Prostate gland (tissue), 2 donors: ENCODE measurements at regions not wholly inside any gene's neighbourhood (a gene's known extent, or its start where the extent isn't known, plus 50 kb on each side); places are given as distances from the start of the nearest gene placed in this dataset.

Experiments
- DNase-seq: peaks from one replicate; pipeline ENCODE4 v3.0.0-alpha.2; 2019; ENCODE audit warnings: low spot score
- H3K27ac ChIP-seq, 2 donors: fragments of 200-600 bp; sonication (generic); 2 replicates each; pipeline ENCODE4 v1.5.1; 2017 to 2019
- H3K27me3 ChIP-seq: fragments of 200-600 bp; sonication (generic); replicated peaks from 2 replicates; pipeline ENCODE4 v1.5.1; 2019; ENCODE audit not compliant: insufficient read depth
- H3K36me3 ChIP-seq, 2 donors: fragments of 200-600 bp; sonication (generic); 1 replicate in 1 of 2; 2 replicates in 1 of 2; pipeline versions ENCODE4 v1.5.1 to v1.8.1; 2017 to 2019
- H3K4me1 ChIP-seq: fragments of 200-600 bp; sonication (generic); replicated peaks from 2 replicates; pipeline ENCODE4 v1.5.1; 2019
- H3K4me3 ChIP-seq, 2 donors: fragments of 200-600 bp; sonication (generic); 2 replicates each; pipeline ENCODE4 v1.5.1; 2017 to 2019
- H3K9me3 ChIP-seq: fragments of 200-600 bp; sonication (generic); 2 replicates; pipeline ENCODE4 v1.5.1; 2017
- CTCF ChIP-seq, 4 experiments: fragments of 200-600 bp in 2 of 4; fragments of 450-650 bp in 2 of 4; sonication (generic) in 2 of 4; IDR thresholded peaks; 1 replicate in 3 of 4; 2 replicates in 1 of 4; pipeline ENCODE4 v1.5.1; 2016 to 2019; ENCODE audit warnings: antibody characterized with exemption in 4 of 4, mild to moderate bottlenecking in 2 of 4, moderate library complexity in 2 of 4
- POLR2A ChIP-seq: fragments of 450-650 bp; IDR thresholded peaks from one replicate; pipeline ENCODE4 v1.6.1; 2016; ENCODE audit warnings: antibody characterized with exemption, mild to moderate bottlenecking
- POLR2AphosphoS5 ChIP-seq: sonication (generic); formaldehyde crosslinking; IDR thresholded peaks from one replicate; pipeline ENCODE4 v1.6.1; 2017; ENCODE audit warnings: antibody characterized with exemption
- WGBS: methylation state at CpG from one replicate; pipeline ENCODE4 v1.1.5; 2018; 5-methylcytosine and 5-hydroxymethylcytosine counted together
- intact Hi-C: fragments of 100-400 bp; cut with DNase I; formaldehyde crosslinking; loops from one replicate; pipeline ENCODE4 v1.14.2; 2022

GRCh38 chr3:178146406-178146831 lies 389.8 kb upstream of the KCNMB2 start:
- Histone ChIP-seq H3K27me3 (no peaks in the 10 kb centered on the region), H3K36me3 (no peaks in the 10 kb centered on the region), H3K4me1 (no peaks in the 10 kb centered on the region), H3K4me3 (no peak overlapping the region), H3K9me3 (no peaks in the 10 kb centered on the region), H3K27ac (peak overlapping the region in 1 of 2 donors; percentile 18)
- TF ChIP-seq CTCF (IDR thresholded peaks at IDR 0.05) (no peak), POLR2AphosphoS5 (peak; percentile 80)
- DNase-seq, result peak; percentile 33
- intact Hi-C loops, result no loop called here

GRCh38 chr3:178147001-178147400 lies 389.2 kb upstream of the KCNMB2 start:
- no peak for DNase-seq
- TF ChIP-seq CTCF (IDR thresholded peaks at IDR 0.05), result no peak
- no peak for TF ChIP-seq POLR2A
- TF ChIP-seq POLR2AphosphoS5, result no peak
- Histone ChIP-seq H3K27me3 (no peaks in the 10 kb centered on the region), H3K36me3 (no peaks in the 10 kb centered on the region), H3K27ac (peak overlapping the region in 1 of 2 donors; percentile 2), H3K9me3 (no peaks in the 10 kb centered on the region), H3K4me1 (no peaks in the 10 kb centered on the region), H3K4me3 (no peak overlapping the region)
- intact Hi-C loops, result no loop called here

- Histone ChIP-seq H3K4me3 (no peak overlapping the region), H3K9me3 (no peaks in the 10 kb centered on the region), H3K27ac (no peak overlapping the region), H3K27me3 (no peaks in the 10 kb centered on the region), H3K4me1 (no peaks in the 10 kb centered on the region), H3K36me3 (no peaks in the 10 kb centered on the region)
- no peak for TF ChIP-seq POLR2A
- no peak for TF ChIP-seq CTCF (IDR thresholded peaks at IDR 0.05)
- TF ChIP-seq POLR2AphosphoS5, result no peak
- no peak for DNase-seq
- intact Hi-C loops, result no loop called here
- 96% methylated on average over 8 of the region's 8 CpGs for WGBS
Measured at GRCh38 chr3:178152031-178152806, 384.0 kb upstream of the KCNMB2 start.

GRCh38 chr3:178152988-178153387 lies 383.2 kb upstream of the KCNMB2 start:
- Histone ChIP-seq H3K4me3 (no peak overlapping the region), H3K9me3 (no peaks in the 10 kb centered on the region), H3K27me3 (no peaks in the 10 kb centered on the region), H3K4me1 (no peaks in the 10 kb centered on the region), H3K36me3 (no peaks in the 10 kb centered on the region), H3K27ac (no peak overlapping the region)
- TF ChIP-seq CTCF (IDR thresholded peaks at IDR 0.05), result no peak
- no peak for TF ChIP-seq POLR2AphosphoS5
- DNase-seq, result no peak
- intact Hi-C loops, result no loop called here

- no peak overlapping the region for H3K27ac ChIP-seq
- no peaks in the 10 kb centered on the region for H3K36me3 ChIP-seq
- no peaks in the 10 kb centered on the region for H3K4me1 ChIP-seq
- no peak for DNase-seq
- intact Hi-C loops, result no loop called here
- 100% methylated on average over 2 of the region's 2 CpGs for WGBS
- no peaks in the 10 kb centered on the region for H3K9me3 ChIP-seq
- H3K4me3 ChIP-seq, result no peak overlapping the region
- TF ChIP-seq POLR2AphosphoS5 (no peak), CTCF (IDR thresholded peaks at IDR 0.05) (no peak), POLR2A (no peak)
- no peaks in the 10 kb centered on the region for H3K27me3 ChIP-seq
Measured at GRCh38 chr3:178155521-178155920, 380.7 kb upstream of the KCNMB2 start.
